Common myeloid progenitor, CD34-positive (primary cell): ENCODE measurements at regions not wholly inside any gene's neighbourhood (a gene's known extent, or its start where the extent isn't known, plus 50 kb on each side); places are given as distances from the start of the nearest gene placed in this dataset.
"Not testable (repeated sequence)": the region's sequence is repeated elsewhere in the genome, so short reads cannot be mapped to it uniquely, and the experiment has no call there.

Source experiments
- CTCF ChIA-PET: fragments of 350-600 bp; sonication (Branson Sonifier 250); formaldehyde crosslinking; loops from one replicate; lab custom pipeline; 2021; ENCODE audit warnings: antibody characterized with exemption; lab: Charles Lee
- POLR2A ChIA-PET: fragments of 350-600 bp; sonication (Branson Sonifier 250); formaldehyde crosslinking; loops from one replicate; lab custom pipeline; 2021; ENCODE audit warnings: antibody characterized with exemption; lab: Charles Lee
- DNase-seq, 3 donors: peaks; one replicate each; pipeline versions ENCODE4 v3.0.0 to v3.0.0-alpha.2; 2013
- H3K27ac ChIP-seq, 2 experiments: 1 replicate in 1 of 2; 2 replicates in 1 of 2; pipeline ENCODE4 v1.7.0; 2013; ENCODE audit warnings: inconsistent platforms in 2 of 2, low read length in 2 of 2, mild to moderate bottlenecking in 2 of 2, low read depth in 1 of 2, moderate library complexity in 1 of 2; ENCODE audit not compliant: severe bottlenecking in 2 of 2, insufficient read depth in 1 of 2, poor library complexity in 1 of 2
- H3K27me3 ChIP-seq, 5 experiments: replicated peaks in 2 of 5; 1 replicate in 3 of 5; 2 replicates in 2 of 5; pipeline versions ENCODE4 v1.6.1 to v1.7.0; 2013; ENCODE audit warnings: low read length in 4 of 5, mild to moderate bottlenecking in 2 of 5, moderate library complexity in 2 of 5, inconsistent platforms in 1 of 5; ENCODE audit not compliant: insufficient read depth in 5 of 5, control insufficient read depth in 4 of 5
- H3K36me3 ChIP-seq, 4 experiments: 1 replicate in 2 of 4; 2 replicates in 2 of 4; pipeline versions ENCODE4 v1.6.1 to v1.7.0; 2013; ENCODE audit warnings: low read length in 3 of 4, control low read depth in 1 of 4, mild to moderate bottlenecking in 1 of 4; ENCODE audit not compliant: control insufficient read depth in 4 of 4, insufficient read depth in 4 of 4
- H3K4me1 ChIP-seq, 4 experiments: 1 replicate in 3 of 4; 2 replicates in 1 of 4; pipeline versions ENCODE4 v1.6.1 to v1.7.1; 2013; ENCODE audit warnings: low read length in 3 of 4, mild to moderate bottlenecking in 3 of 4, control low read depth in 1 of 4, inconsistent platforms in 1 of 4, moderate library complexity in 1 of 4; ENCODE audit not compliant: control insufficient read depth in 4 of 4, insufficient read depth in 4 of 4; ENCODE audit errors: control extremely low read depth in 1 of 4
- H3K4me3 ChIP-seq, 7 experiments: 1 replicate in 4 of 7; 2 replicates in 3 of 7; pipeline versions ENCODE4 v1.5.1 to v1.7.0; 2013; ENCODE audit warnings: mild to moderate bottlenecking in 7 of 7, low read length in 6 of 7, moderate library complexity in 6 of 7, inconsistent platforms in 2 of 7, low read depth in 2 of 7, control low read depth in 1 of 7; ENCODE audit not compliant: insufficient read depth in 4 of 7, control insufficient read depth in 1 of 7; ENCODE audit errors: extremely low read depth in 1 of 7
- H3K9me3 ChIP-seq, 5 experiments: 1 replicate in 4 of 5; 2 replicates in 1 of 5; pipeline versions ENCODE4 v1.6.1 to v1.7.1; 2013; ENCODE audit warnings: low read length in 4 of 5, mild to moderate bottlenecking in 2 of 5, inconsistent platforms in 1 of 5, low read depth in 1 of 5, moderate library complexity in 1 of 5; ENCODE audit not compliant: control insufficient read depth in 4 of 5, insufficient read depth in 2 of 5; ENCODE audit errors: control extremely low read depth in 1 of 5
- WGBS: methylation state at CpG from one replicate; pipeline ENCODE4 v1.1.5; 2013; ENCODE audit not compliant: insufficient coverage; 5-methylcytosine and 5-hydroxymethylcytosine counted together

GRCh38 chr5:159811712-159812111, 104.6 kb upstream of the ADRA1B start:
- no peaks in the 10 kb centered on the region for H3K9me3 ChIP-seq
- peaks cover 0 to 7% (median 0%) of the 10 kb centered on the region in 5 experiments for H3K27me3 ChIP-seq
- H3K4me3 ChIP-seq = no peak overlapping the region
- CTCF ChIA-PET = no interaction called here
- no peak for DNase-seq
- no peaks in the 10 kb centered on the region for H3K4me1 ChIP-seq
- no CpG with 5 or more reads among the region's 2 CpGs for WGBS
- no peak overlapping the region for H3K27ac ChIP-seq
- no peaks in the 10 kb centered on the region for H3K36me3 ChIP-seq
- POLR2A ChIA-PET = no interaction called here

DNA sequence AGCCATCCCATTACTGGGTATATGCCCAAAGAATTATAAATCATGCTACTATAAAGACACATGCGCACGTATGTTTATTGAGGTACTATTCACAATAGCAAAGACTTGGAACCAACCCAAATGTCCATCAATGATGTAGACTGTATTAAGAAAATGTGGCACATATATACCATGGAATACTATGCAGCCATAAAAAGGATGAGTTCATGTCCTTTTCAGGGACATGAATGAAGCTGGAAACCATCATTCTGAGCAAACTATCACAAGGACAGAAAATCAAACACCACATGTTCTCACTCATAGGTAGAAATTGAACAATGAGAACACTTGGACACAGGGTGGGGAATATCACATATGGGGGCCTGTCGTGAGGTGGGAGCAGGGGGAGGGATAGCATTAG, 103.5 kb upstream of the ADRA1B start:
- CTCF ChIA-PET, POLR2A ChIA-PET, H3K27ac ChIP-seq, H3K9me3 ChIP-seq, H3K27me3 ChIP-seq, H3K4me3 ChIP-seq, DNase-seq, H3K36me3 ChIP-seq, H3K4me1 ChIP-seq: not testable (repeated sequence)
- WGBS = no CpG with 5 or more reads among the region's 3 CpGs

GRCh38 chr5:159814222-159814621, 102.1 kb upstream of the ADRA1B start:
- no peak for DNase-seq
- Histone ChIP-seq H3K4me3 (no peak overlapping the region), H3K27me3 (no peaks in the 10 kb centered on the region), H3K36me3 (no peaks in the 10 kb centered on the region), H3K27ac (no peak overlapping the region), H3K4me1 (peaks cover 0 to 1% (median under 1%) of the 10 kb centered on the region in 4 experiments), H3K9me3 (no peaks in the 10 kb centered on the region)
- ChIA-PET CTCF (no interaction called here), POLR2A (interaction anchor here (0.5 kb wide), 1 partner anchor 10 kb away, joined by 3 read pairs; no protein-coding TSS in a partner anchor)
- 87% methylated on average over 3 of the region's 3 CpGs for WGBS

- Histone ChIP-seq H3K4me3 (no peak overlapping the region), H3K27ac (no peak overlapping the region), H3K9me3 (no peaks in the 10 kb centered on the region), H3K27me3 (no peaks in the 10 kb centered on the region), H3K36me3 (no peaks in the 10 kb centered on the region), H3K4me1 (peaks cover 0 to 9% (median 8%) of the 10 kb centered on the region in 4 experiments)
- ChIA-PET CTCF (no interaction called here), POLR2A (interaction anchor here (0.5 kb wide), 1 partner anchor 9 kb away, joined by 3 read pairs; no protein-coding TSS in a partner anchor)
- no peak for DNase-seq
- 91% methylated on average over 4 of the region's 4 CpGs for WGBS
Observed at GRCh38 chr5:159814805-159815585, 101.3 kb upstream of the ADRA1B start.

DNA sequence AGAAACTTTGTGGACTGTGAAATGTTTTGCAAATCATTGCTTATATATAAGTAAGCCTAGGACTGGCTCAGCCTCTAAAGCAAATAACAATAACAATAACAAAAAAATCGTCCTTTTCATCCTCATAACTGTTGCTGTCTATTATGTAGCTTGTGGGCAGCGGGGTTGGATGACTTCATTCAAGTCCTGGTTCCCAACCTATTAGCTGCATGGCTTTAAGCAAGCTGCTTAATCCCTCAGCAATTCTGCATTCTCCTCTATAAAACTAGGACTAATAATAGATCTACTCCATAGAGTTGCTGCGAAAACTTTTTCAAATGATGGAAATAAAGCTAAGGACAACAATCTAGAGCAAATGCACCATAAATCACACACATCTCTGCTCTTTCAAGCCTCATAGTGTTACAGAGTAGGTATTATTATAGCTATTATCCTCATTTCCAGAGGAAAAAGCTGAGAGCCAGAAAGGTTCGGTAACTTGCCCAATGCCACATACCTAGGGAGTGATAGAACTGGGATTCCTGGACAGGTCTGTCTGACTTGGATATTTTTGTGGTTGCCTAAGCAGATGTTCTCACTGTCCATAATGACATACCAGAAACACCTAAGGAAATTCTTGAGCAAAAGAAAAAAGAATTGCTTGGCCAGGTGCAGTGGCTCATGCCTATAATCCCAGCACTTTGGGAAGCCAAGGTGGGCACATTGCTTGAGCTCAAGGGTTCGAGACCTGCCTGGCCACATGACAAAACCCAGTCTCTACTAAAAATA, 98.8 kb upstream of the ADRA1B start:
- H3K27ac ChIP-seq = no peak overlapping the region
- DNase-seq = no peak
- H3K4me1 ChIP-seq = peaks cover 0 to 10% (median 8%) of the 10 kb centered on the region in 4 experiments
- POLR2A ChIA-PET = no interaction called here
- no peaks in the 10 kb centered on the region for H3K27me3 ChIP-seq
- CTCF ChIA-PET = interaction anchor here (0.8 to 1.7 kb wide), 2 partner anchors 10 to 85 kb away, joined by 4 read pairs; no protein-coding TSS in a partner anchor
- WGBS = 100% methylated on average over 2 of the region's 5 CpGs
- no peaks in the 10 kb centered on the region for H3K36me3 ChIP-seq
- H3K4me3 ChIP-seq = no peak overlapping the region
- no peaks in the 10 kb centered on the region for H3K9me3 ChIP-seq

GRCh38 chr5:159819591-159820411, 96.5 kb upstream of the ADRA1B start:
- no peaks in the 10 kb centered on the region for H3K36me3 ChIP-seq
- no peak overlapping the region for H3K27ac ChIP-seq
- peaks cover 0 to 10% (median 8%) of the 10 kb centered on the region in 4 experiments for H3K4me1 ChIP-seq
- H3K9me3 ChIP-seq = no peaks in the 10 kb centered on the region
- CTCF ChIA-PET = interaction anchor here (1.0 kb wide), 2 partner anchors 10 to 59 kb away, joined by 3 to 4 read pairs; no protein-coding TSS in a partner anchor
- POLR2A ChIA-PET = no interaction called here
- no peak overlapping the region for H3K4me3 ChIP-seq
- H3K27me3 ChIP-seq = no peaks in the 10 kb centered on the region
- 63% methylated on average over 7 of the region's 9 CpGs for WGBS
- peak in 2 of 3 donors; percentile 29 to 41 for DNase-seq
